Brain microvascular endothelial cell (primary cell): ENCODE measurements at regions not wholly inside any gene's neighbourhood (a gene's known extent, or its start where the extent isn't known, plus 50 kb on each side); places are given as distances from the start of the nearest gene placed in this dataset.

Experiments
- DNase-seq: peaks from one replicate; pipeline ENCODE4 v3.0.0-alpha.2; 2020
- H3K27ac ChIP-seq: fragments of 250-450 bp; sonication (Bioruptor Pico); 2 replicates; pipeline ENCODE4 v1.5.1; 2020; ENCODE audit warnings: mild to moderate bottlenecking, moderate library complexity
- H3K27me3 ChIP-seq: fragments of 250-450 bp; sonication (Bioruptor Pico); replicated peaks from 2 replicates; pipeline ENCODE4 v1.5.1; 2020; ENCODE audit warnings: mild to moderate bottlenecking
- H3K36me3 ChIP-seq: fragments of 250-450 bp; sonication (Bioruptor Pico); replicated peaks from 2 replicates; pipeline ENCODE4 v1.5.1; 2020; ENCODE audit warnings: mild to moderate bottlenecking
- H3K4me3 ChIP-seq: 2 replicates; pipeline ENCODE4 v1.5.1; 2011; ENCODE audit warnings: low read depth, mild to moderate bottlenecking, control low read depth, low read length, moderate library complexity
- CTCF ChIP-seq: IDR thresholded peaks from 2 replicates; pipeline ENCODE4 v1.5.1; 2011; ENCODE audit warnings: low read depth, mild to moderate bottlenecking, moderate library complexity, low read length, control low read depth, inconsistent platforms; ENCODE audit errors: missing control alignments
- in situ Hi-C: cut with HindIII; loops from 2 replicates; pipeline ENCODE4 v1.10.0; 2017; ENCODE audit warnings: low sequenced_read_pairs, low pct_ligation_motif_present

DNA sequence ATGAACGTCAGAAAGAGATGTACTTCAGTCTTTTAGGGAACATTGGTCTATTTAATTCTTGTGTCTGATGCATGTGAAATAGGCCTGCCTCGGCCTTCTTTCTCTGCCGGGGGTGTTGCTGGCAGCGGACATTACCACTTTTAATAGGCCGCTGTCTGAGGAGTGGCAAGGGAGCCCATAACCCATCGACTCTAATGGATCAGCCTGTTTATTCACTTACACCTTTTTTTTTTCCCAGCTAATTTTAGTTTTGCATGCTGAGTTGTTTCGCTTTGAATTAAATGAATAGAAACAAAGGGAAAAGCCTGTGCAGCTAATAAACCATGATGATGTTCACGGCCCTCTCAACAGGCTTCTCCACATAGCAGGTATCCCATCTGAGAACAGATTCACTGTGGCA is 78.4 kb downstream of the KCTD15 start:
- no peaks in the 10 kb centered on the region for H3K27me3 ChIP-seq
- no peaks in the 10 kb centered on the region for H3K36me3 ChIP-seq
- no peak overlapping the region for H3K27ac ChIP-seq
- no peak overlapping the region for H3K4me3 ChIP-seq
- DNase-seq = no peak
- in situ Hi-C loops = no loop called here
- TF ChIP-seq CTCF = no peak

GRCh38 chr19:33876192-33876591 is 79.5 kb downstream of the KCTD15 start:
- in situ Hi-C loops = no loop called here
- Histone ChIP-seq H3K27me3 (no peaks in the 10 kb centered on the region), H3K4me3 (no peak overlapping the region), H3K27ac (no peak overlapping the region), H3K36me3 (no peaks in the 10 kb centered on the region)
- no peak for TF ChIP-seq CTCF
- no peak for DNase-seq

DNA sequence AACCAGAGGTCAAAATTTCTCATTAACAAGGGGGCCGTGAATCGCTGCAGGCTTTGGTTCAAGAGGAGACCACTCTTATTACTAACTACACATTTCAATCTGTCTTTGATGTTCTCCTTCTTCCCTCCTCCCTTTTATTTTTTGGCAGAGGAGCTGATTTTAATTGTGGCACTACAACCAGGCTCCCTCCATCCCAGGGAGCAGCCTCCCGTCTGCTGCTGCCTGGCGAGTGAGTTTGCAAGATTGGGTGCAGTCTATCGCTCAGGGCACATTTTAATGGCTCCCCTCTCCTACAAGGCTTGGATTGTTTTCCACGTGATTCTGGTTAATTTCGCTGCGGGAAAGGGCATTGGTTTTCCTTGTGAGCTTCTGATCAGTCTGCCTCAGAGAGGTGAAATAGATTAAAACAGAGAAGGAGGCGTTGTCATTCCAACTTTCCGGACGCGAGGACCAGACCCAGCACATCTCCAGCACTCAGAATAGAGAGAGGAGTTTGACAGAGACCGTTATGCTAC is 81.4 kb downstream of the KCTD15 start:
- DNase-seq = no peak
- no peak overlapping the region for H3K4me3 ChIP-seq
- H3K36me3 ChIP-seq = no peaks in the 10 kb centered on the region
- H3K27ac ChIP-seq = no peak overlapping the region
- no peak for TF ChIP-seq CTCF
- in situ Hi-C loops = no loop called here
- no peaks in the 10 kb centered on the region for H3K27me3 ChIP-seq

DNA sequence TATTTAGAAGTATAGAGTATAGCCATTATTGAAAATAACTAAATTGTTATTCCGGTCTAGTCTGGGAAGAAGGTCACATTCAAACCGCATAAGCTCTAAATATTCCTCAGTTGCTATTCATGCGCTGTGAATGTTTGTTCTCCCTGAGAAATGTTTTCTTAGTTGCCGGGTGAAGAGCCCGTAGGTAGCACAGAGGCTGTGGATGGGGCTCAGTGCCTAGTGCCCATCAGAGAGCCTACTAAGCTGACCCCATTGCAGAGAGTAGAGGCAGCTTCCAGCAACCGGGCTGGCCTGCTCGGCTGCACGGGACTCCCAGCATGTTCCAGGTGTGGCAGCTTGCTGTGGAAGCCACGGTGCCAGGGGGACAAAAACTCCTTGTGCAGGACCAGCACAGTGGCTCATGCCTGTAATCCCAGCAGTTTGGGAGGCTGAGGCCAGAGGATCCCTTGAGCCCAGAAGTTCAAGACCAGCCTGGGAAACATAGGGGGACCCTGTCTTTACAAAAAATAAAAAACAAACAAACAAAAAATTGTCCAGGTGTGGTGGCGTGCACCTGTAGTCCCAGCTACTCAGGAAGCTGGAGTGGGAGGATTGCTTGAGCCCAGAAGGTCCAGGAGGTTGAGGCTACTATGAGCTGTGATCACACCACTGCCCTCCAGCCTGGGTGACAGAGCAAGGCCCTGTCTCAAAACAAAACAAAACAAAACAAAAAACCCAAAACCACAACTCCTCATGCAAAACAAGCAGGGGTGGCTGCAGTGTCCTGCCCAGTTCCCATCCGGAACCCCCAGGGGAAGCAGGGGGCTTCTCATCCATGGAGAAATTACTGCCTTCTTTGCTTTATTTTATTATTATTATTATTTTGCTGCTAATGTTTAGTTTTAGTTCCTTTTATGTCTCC is 82.5 kb downstream of the KCTD15 start:
- Histone ChIP-seq H3K27me3 (no peaks in the 10 kb centered on the region), H3K36me3 (no peaks in the 10 kb centered on the region), H3K4me3 (no peak overlapping the region), H3K27ac (peak overlapping the region; percentile 45)
- in situ Hi-C loops = no loop called here
- TF ChIP-seq CTCF = no peak
- DNase-seq = peak; percentile 31

DNA sequence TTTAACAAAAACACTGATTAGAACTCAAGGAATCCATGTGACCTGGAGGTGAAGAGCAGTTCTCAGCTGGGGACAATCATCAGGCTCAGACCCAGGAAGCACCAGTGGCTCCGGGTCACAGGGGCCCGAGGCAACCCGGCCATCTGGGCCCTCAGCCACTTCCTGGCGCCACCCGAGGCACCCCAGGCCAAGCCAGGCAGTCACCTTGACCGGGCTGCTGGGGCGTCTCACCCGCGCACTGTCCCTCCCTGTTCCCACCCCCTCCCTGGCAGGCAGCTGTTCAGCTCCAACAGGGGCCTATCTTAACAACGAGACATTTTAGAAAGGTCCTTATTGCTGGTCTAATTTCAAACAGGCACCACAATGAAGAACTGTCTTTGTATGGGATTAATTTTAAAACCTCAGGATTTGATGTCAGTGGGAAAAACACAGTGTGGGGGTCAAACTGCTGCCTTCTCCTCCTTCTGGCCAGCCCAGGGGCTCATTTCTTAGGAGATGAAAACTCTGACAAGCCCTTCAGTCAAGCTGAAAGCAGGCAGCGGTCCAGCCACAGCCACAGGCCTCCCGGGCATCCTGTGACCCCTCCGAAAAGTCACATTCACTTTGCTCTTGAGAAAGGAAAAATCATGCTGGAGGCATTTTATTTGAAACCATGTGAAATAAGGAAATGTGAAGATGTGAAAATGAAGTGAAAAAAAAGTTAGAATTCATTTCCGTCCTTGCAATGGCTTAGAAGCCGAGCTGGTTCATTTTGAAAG is 83.3 kb downstream of the KCTD15 start:
- Histone ChIP-seq H3K27ac (peak overlapping the region; percentile 45), H3K36me3 (no peaks in the 10 kb centered on the region), H3K4me3 (no peak overlapping the region), H3K27me3 (no peaks in the 10 kb centered on the region)
- no peak for DNase-seq
- in situ Hi-C loops = no loop called here
- no peak for TF ChIP-seq CTCF
